SIG-M5 treated with dmso at 0.1 percent for 504 hours (cell line): ENCODE measurements at regions not wholly inside any gene's neighbourhood (a gene's known extent, or its start where the extent isn't known, plus 50 kb on each side); places are given as distances from the start of the nearest gene placed in this dataset.
A peak's percentile ranks its signal among the peaks of the same experiment; 100 is the strongest.
"Not testable (repeated sequence)": the region's sequence is repeated elsewhere in the genome, so short reads cannot be mapped to it uniquely, and the experiment has no call there.

ENCODE experiments used
- DNase-seq: peaks from one replicate; lab custom pipeline; 2025; ENCODE audit not compliant: unreplicated experiment; lab: John Stamatoyannopoulos, UW

GRCh38 chr3:94573337-94573736 lies 510.5 kb downstream of the NSUN3 start:
- DNase-seq: no peak

GRCh38 chr3:94587291-94587690 lies 524.4 kb downstream of the NSUN3 start:
- peak; percentile 18 for DNase-seq

GRCh38 chr3:94593526-94594150 lies 530.8 kb downstream of the NSUN3 start:
- no peak for DNase-seq

GRCh38 chr3:94596141-94596540 lies 533.3 kb downstream of the NSUN3 start:
- no peak for DNase-seq

GRCh38 chr3:94596887-94597566 lies 534.2 kb downstream of the NSUN3 start:
- no peak for DNase-seq

GRCh38 chr3:94607778-94608177 lies 544.9 kb downstream of the NSUN3 start:
- DNase-seq: no peak

- no peak for DNase-seq
Measured at GRCh38 chr3:94609908-94610307, 547.0 kb downstream of the NSUN3 start.

- DNase-seq: no peak
Measured at GRCh38 chr3:94611596-94611995, 548.7 kb downstream of the NSUN3 start.

GRCh38 chr3:94612631-94613030 lies 549.8 kb downstream of the NSUN3 start:
- DNase-seq: no peak

GRCh38 chr3:94614192-94614591 lies 551.3 kb downstream of the NSUN3 start:
- no peak for DNase-seq

- no peak for DNase-seq
Measured at GRCh38 chr3:94615275-94616065, 552.6 kb downstream of the NSUN3 start.

GRCh38 chr3:94616833-94617232 lies 554.0 kb downstream of the NSUN3 start:
- DNase-seq: no peak

- DNase-seq: no peak
Measured at GRCh38 chr3:94617312-94617711, 554.5 kb downstream of the NSUN3 start.

- DNase-seq: no peak
Measured at GRCh38 chr3:94619643-94620042, 556.8 kb downstream of the NSUN3 start.

- DNase-seq: no peak
Measured at GRCh38 chr3:94626573-94626972, 563.7 kb downstream of the NSUN3 start.

GRCh38 chr3:94627689-94628088 lies 564.8 kb downstream of the NSUN3 start:
- no peak for DNase-seq

- DNase-seq: no peak
Measured at GRCh38 chr3:94643400-94643799, 580.5 kb downstream of the NSUN3 start.

GRCh38 chr3:94645790-94646189 lies 582.9 kb downstream of the NSUN3 start:
- DNase-seq: no peak

GRCh38 chr3:94647131-94647530 lies 584.3 kb downstream of the NSUN3 start:
- no peak for DNase-seq

- not testable (repeated sequence) for DNase-seq
Measured at GRCh38 chr3:94648270-94649180, 585.7 kb downstream of the NSUN3 start.

- DNase-seq: no peak
Measured at GRCh38 chr3:94654096-94654495, 591.2 kb downstream of the NSUN3 start.
